DOHH2 (cell line): ENCODE measurements at regions not wholly inside any gene's neighbourhood (a gene's known extent, or its start where the extent isn't known, plus 50 kb on each side); places are given as distances from the start of the nearest gene placed in this dataset.

Experiments used
- H3F3A ChIP-seq: fragments of 200-600 bp; sonication (generic), shearing (Covaris generic); 2 replicates; pipeline ENCODE4 v1.6.0; 2016; ENCODE audit warnings: antibody characterized with exemption, mild to moderate bottlenecking; ENCODE audit not compliant: control insufficient read depth, insufficient read depth
- H3K27ac ChIP-seq: fragments of 200-600 bp; sonication (generic); 2 replicates; pipeline ENCODE4 v1.5.1; 2014; ENCODE audit warnings: low read depth, mild to moderate bottlenecking, low read length, moderate library complexity
- H3K27me3 ChIP-seq: fragments of 200-600 bp; sonication (generic); 2 replicates; pipeline ENCODE4 v1.6.1; 2014; ENCODE audit warnings: mild to moderate bottlenecking, low read length, mixed read lengths; ENCODE audit not compliant: control insufficient read depth
- H3K36me3 ChIP-seq: fragments of 200-600 bp; sonication (generic); 2 replicates; pipeline ENCODE4 v1.6.1; 2014; ENCODE audit warnings: mild to moderate bottlenecking, low read length, moderate library complexity, mixed read lengths; ENCODE audit not compliant: control insufficient read depth
- H3K4me1 ChIP-seq: fragments of 200-600 bp; sonication (generic); 2 replicates; pipeline ENCODE4 v1.6.1; 2014; ENCODE audit warnings: mild to moderate bottlenecking, low read length, mixed read lengths; ENCODE audit not compliant: control insufficient read depth
- H3K4me2 ChIP-seq: fragments of 200-600 bp; sonication (generic); 2 replicates; pipeline ENCODE4 v1.6.0; 2014; ENCODE audit warnings: mild to moderate bottlenecking, low read length, moderate library complexity
- H3K4me3 ChIP-seq: fragments of 200-600 bp; sonication (generic); 2 replicates; pipeline ENCODE4 v1.5.1; 2014; ENCODE audit warnings: mild to moderate bottlenecking, low read length, mixed read lengths
- H3K79me2 ChIP-seq: fragments of 200-600 bp; sonication (generic); 2 replicates; pipeline ENCODE4 v1.6.1; 2014; ENCODE audit warnings: mild to moderate bottlenecking, low read length, mixed read lengths; ENCODE audit not compliant: control insufficient read depth
- H3K9me2 ChIP-seq: fragments of 200-600 bp; sonication (generic); replicated peaks from 2 replicates; pipeline ENCODE4 v1.6.1; 2014; ENCODE audit warnings: mild to moderate bottlenecking, low read length, mixed read lengths; ENCODE audit not compliant: control insufficient read depth
- H3K9me3 ChIP-seq: fragments of 200-600 bp; sonication (generic); 2 replicates; pipeline ENCODE4 v1.6.1; 2014; ENCODE audit warnings: antibody characterized with exemption, low read length, mixed read lengths; ENCODE audit not compliant: control insufficient read depth, insufficient read depth
- H4K20me1 ChIP-seq: fragments of 200-600 bp; sonication (generic); 2 replicates; pipeline ENCODE4 v1.6.0; 2014; ENCODE audit warnings: low read depth, mild to moderate bottlenecking, antibody characterized with exemption, low read length, moderate library complexity; ENCODE audit not compliant: control insufficient read depth, insufficient read depth
- CTCF ChIP-seq: fragments of 200-600 bp; sonication (generic); IDR thresholded peaks from one replicate; pipeline ENCODE4 v1.5.1; 2014; ENCODE audit warnings: antibody characterized with exemption, mild to moderate bottlenecking, low read depth, low read length; ENCODE audit not compliant: poor library complexity, severe bottlenecking
- EZH2phosphoT487 ChIP-seq: fragments of 200-600 bp; sonication (generic); IDR thresholded peaks from 2 replicates; pipeline ENCODE4 v1.6.1; 2017; ENCODE audit warnings: borderline replicate concordance, mild to moderate bottlenecking, antibody characterized with exemption, low read length, moderate library complexity, mixed read lengths

GRCh38 chr9:135299239-135299590, 180.4 kb upstream of the PPP1R26 start:
- Histone ChIP-seq H3F3A (no peaks in the 10 kb centered on the region), H4K20me1 (no peaks in the 10 kb centered on the region), H3K4me1 (no peaks in the 10 kb centered on the region), H3K4me3 (no peak overlapping the region), H3K79me2 (no peaks in the 10 kb centered on the region), H3K9me3 (no peaks in the 10 kb centered on the region), H3K27me3 (no peaks in the 10 kb centered on the region), H3K36me3 (no peaks in the 10 kb centered on the region), H3K4me2 (no peak overlapping the region), H3K27ac (no peak overlapping the region), H3K9me2 (no peaks in the 10 kb centered on the region)
- TF ChIP-seq EZH2phosphoT487 = no peak
- no peak for TF ChIP-seq CTCF

GRCh38 chr9:135299651-135300345, 179.8 kb upstream of the PPP1R26 start:
- Histone ChIP-seq H3K9me2 (no peaks in the 10 kb centered on the region), H3K4me2 (no peak overlapping the region), H3K27ac (no peak overlapping the region), H3K79me2 (no peaks in the 10 kb centered on the region), H3F3A (no peaks in the 10 kb centered on the region), H4K20me1 (no peaks in the 10 kb centered on the region), H3K4me3 (no peak overlapping the region), H3K36me3 (no peaks in the 10 kb centered on the region), H3K4me1 (no peaks in the 10 kb centered on the region), H3K9me3 (no peaks in the 10 kb centered on the region), H3K27me3 (no peaks in the 10 kb centered on the region)
- TF ChIP-seq CTCF = no peak
- no peak for TF ChIP-seq EZH2phosphoT487

GRCh38 chr9:135300346-135301141, 179.0 kb upstream of the PPP1R26 start:
- no peak for TF ChIP-seq CTCF
- no peak for TF ChIP-seq EZH2phosphoT487
- Histone ChIP-seq H3K27me3 (no peaks in the 10 kb centered on the region), H3K4me2 (no peak overlapping the region), H3F3A (no peaks in the 10 kb centered on the region), H4K20me1 (no peaks in the 10 kb centered on the region), H3K27ac (no peak overlapping the region), H3K79me2 (no peaks in the 10 kb centered on the region), H3K4me3 (no peak overlapping the region), H3K9me3 (no peaks in the 10 kb centered on the region), H3K36me3 (no peaks in the 10 kb centered on the region), H3K4me1 (no peaks in the 10 kb centered on the region), H3K9me2 (no peaks in the 10 kb centered on the region)
